NCI-H1105 treated with DMSO at 0.1 percent for 48 hours (cell line): ENCODE measurements at regions not wholly inside any gene's neighbourhood (a gene's known extent, or its start where the extent isn't known, plus 50 kb on each side); places are given as distances from the start of the nearest gene placed in this dataset.

ENCODE experiments used
- DNase-seq: peaks from one replicate; lab custom pipeline; 2025; lab: John Stamatoyannopoulos, UW

GRCh38 chr4:108272561-108272960 lies 103.8 kb upstream of the LEF1 start:
- DNase-seq: no peak

DNA sequence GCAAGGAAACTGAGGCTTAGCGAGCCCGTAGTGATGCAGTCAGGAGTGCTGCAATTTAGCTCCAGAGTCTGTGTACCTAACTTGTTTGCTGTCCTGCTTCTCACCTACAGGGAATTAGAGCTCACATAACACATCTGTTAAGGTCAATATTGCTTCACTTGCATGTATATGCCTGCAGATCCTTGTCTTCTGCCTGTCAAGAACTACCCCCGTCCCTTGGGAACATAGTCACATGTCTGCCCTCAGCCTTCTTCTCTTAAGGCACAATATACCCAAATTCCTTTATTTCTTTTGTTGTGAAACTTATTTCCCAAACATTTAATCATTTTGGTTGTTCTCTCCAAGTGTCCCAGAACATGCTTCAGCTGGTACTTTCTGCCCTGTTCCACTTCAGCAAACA lies 103.3 kb upstream of the LEF1 start:
- DNase-seq: no peak

GRCh38 chr4:108270466-108271450 lies 102.0 kb upstream of the LEF1 start:
- DNase-seq: no peak

DNA sequence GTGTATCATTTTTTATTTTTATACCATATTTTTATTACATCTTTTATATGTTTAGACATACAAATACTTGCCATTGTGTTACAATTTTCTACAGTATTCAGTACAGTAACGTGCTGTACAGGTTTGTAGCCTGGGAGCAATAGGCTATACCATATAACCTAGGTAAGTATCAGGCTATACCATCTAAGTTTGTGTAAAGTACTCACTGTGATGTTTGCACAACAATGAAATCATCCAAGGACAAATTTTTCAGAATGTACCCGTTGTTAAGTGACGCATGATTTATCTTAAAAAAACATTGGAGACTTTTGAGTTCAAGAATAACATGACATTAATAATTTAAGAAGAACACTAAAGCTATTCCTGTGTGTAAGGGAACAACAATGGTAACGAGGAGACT lies 96.0 kb upstream of the LEF1 start:
- DNase-seq: no peak

DNA sequence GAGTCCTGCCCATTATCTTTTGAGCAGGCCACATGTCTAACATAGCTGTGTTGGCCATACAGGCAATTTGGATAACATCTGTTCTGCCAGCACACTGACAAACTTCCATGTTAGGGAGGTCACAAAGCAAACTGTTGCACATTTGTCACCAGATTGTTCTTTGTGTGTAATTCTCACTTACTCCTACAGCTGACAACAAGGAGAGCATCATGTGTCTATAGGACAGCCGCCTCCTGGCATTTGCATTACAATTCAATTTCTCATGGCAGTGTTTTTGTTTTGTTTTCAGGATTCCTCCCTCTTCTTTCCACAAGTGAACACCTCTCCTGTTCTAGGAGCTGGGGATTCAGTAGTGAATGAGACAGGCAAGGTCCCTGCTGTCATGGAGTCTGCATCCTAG lies 94.3 kb upstream of the LEF1 start:
- no peak for DNase-seq

GRCh38 chr4:108261026-108261425 lies 92.3 kb upstream of the LEF1 start:
- no peak for DNase-seq

- no peak for DNase-seq
Measured at GRCh38 chr4:108256538-108256937, 87.8 kb upstream of the LEF1 start.

- no peak for DNase-seq
Measured at GRCh38 chr4:108255203-108255747, 86.5 kb upstream of the LEF1 start.

DNA sequence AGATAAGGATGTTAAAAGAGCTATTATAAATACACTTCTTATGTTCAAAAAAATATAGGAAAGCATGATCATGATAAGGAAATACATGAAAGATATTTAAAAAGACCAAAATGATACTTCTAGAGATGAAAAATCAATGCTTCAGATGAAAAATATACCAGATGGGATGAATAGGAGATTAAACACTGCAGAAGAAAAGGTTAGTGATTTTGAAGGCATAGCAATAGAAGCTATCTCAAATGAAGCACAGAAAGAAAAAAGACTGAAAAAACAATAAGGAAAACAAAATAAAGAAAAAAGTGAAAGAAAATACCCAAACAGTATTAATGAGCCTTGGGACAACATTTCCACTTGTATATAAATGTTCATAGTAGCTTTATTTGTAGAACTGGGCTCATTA lies 80.7 kb upstream of the LEF1 start:
- DNase-seq: no peak

DNA sequence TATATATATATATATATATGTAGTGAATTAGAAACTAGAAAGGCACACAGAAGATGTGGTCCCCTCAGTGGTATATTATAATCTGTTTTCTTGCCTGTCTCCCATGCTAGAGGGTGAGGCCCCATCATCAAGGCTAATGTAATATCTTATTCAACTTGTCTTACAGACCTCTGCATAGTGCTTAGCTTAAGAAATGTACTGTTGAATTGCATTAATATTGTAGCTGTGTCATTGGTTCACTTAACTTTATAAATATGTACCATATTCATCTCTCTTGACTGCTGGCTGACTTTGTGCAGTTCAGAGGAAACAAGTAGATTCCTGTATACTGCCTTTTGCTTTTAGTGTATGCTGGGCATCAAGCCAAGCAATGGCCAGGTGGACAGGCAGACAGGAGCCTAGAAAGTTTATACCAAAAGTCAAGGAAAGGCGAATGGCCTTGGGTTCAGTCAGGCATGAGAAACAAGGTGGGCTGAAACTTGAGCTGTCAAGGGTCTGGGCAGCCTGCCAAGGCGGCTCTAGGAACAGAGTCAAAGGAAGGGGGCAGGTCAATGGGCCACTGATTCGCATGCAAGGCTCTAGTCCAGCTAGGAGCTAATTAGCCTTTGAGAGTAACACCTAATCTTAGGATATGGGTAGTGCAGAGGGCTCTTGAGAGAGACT lies 78.8 kb upstream of the LEF1 start:
- DNase-seq: peak; percentile 97

DNA sequence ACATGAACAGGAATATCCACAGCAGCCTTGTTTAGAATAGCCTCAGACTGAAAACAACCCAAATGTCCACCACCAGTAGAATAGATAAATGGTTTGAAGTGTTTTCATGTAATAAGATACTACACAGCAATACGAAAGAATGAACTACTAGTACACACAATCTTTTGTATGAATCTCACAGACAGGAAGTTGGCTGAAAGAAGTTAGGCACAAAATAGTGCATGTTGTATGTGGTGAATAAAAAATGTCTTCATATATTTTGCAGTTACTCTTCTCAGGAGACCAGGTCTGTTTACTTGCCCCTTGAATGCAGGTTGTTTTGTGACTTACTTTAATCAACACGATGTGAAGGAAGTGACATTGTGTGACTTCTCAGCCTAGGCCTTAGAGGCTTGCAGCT lies 75.9 kb upstream of the LEF1 start:
- DNase-seq: no peak

DNA sequence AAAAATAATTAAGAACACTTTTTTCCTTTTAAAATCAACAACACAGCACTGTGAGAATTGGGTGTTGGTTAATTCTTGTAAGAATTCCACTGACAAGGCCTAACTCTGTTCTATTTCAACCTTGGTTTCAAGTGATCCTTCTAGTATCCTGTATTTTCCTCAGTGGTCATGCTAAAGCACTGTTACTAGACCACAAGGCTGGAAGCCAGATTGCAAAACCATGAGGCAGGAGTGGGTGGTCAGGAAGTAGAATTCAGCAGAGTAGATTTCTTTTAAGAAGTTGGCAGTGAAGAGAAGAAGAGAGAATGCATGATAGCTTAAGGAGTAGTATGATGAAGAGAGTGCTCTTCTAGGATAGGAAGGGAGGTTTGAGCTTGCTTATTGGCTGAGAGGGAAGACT lies 71.6 kb upstream of the LEF1 start:
- DNase-seq: no peak

DNA sequence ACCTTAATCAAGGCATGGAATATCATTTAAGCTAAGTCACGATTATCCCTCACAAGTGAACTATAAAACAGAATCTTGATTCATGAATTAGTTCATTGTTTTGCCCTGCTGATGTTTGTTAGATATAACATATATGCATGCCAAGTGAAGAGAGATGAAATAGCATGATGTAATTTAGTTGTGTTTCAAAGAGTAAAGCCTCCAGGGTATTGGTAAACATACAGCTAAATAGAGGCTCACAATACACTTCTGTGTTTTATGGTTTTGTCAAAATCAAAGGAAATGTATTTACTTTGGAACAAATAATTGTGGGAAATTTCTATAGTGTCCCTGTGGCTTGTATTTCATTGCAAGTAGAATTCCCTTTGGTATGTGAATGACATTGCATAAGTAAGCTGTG lies 69.0 kb upstream of the LEF1 start:
- DNase-seq: no peak

GRCh38 chr4:108236264-108236663 lies 67.5 kb upstream of the LEF1 start:
- no peak for DNase-seq

DNA sequence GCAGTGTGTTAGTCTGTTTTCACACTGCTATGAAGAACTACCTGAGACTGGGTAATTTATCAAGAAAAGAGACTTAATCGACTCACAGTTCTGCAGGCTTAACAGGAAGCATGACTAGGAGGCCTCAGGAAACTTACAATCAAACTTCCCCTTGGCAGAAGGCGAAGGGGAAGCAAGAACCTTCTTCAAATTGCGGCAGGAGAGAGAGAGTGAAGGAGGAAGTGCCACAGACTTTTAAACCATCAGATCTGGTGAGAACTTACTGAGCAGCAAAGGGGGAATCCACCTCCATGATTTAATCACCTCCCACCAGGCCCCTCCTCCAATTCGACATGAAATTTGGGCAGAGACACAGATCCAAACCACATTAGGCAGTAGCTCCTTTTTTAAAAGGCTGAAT lies 59.2 kb upstream of the LEF1 start:
- DNase-seq: no peak

GRCh38 chr4:108224611-108225053 lies 55.9 kb upstream of the LEF1 start:
- DNase-seq: no peak

GRCh38 chr4:108223313-108223712 lies 54.6 kb upstream of the LEF1 start:
- no peak for DNase-seq

- DNase-seq: no peak
Measured at GRCh38 chr4:108219998-108220397, 51.3 kb upstream of the LEF1 start.
